Dendritic cell treated with granulocyte-macrophage colony-stimulating factor and Interleukin-4, amounts not matched to agents 40 ng/mL and 50 ng/mL, for 4 days (primary cell): ENCODE measurements at regions not wholly inside any gene's neighbourhood (a gene's known extent, or its start where the extent isn't known, plus 50 kb on each side); places are given as distances from the start of the nearest gene placed in this dataset.

Experiments
- H3K27ac Mint-ChIP-seq: one replicate; pipeline ENCODE4 v1.8.0; 2022; ENCODE audit warnings: mild to moderate bottlenecking, mixed read lengths
- H3K27me3 Mint-ChIP-seq: one replicate; pipeline ENCODE4 v1.8.0; 2022; ENCODE audit warnings: mild to moderate bottlenecking, mixed read lengths
- H3K36me3 Mint-ChIP-seq: one replicate; pipeline ENCODE4 v1.8.0; 2022; ENCODE audit warnings: low read depth, mixed read lengths
- H3K4me1 Mint-ChIP-seq: one replicate; pipeline ENCODE4 v1.8.0; 2022; ENCODE audit warnings: low read depth, mixed read lengths
- H3K4me3 Mint-ChIP-seq: one replicate; pipeline ENCODE4 v1.8.0; 2022; ENCODE audit warnings: mild to moderate bottlenecking, moderate library complexity, mixed read lengths
- H3K9me3 Mint-ChIP-seq: one replicate; pipeline ENCODE4 v1.8.0; 2022; ENCODE audit warnings: mixed read lengths
- intact Hi-C: fragments of 100-400 bp; cut with micrococcal nuclease; formaldehyde crosslinking; loops from one replicate; pipeline ENCODE4 v1.15.0; 2022

DNA sequence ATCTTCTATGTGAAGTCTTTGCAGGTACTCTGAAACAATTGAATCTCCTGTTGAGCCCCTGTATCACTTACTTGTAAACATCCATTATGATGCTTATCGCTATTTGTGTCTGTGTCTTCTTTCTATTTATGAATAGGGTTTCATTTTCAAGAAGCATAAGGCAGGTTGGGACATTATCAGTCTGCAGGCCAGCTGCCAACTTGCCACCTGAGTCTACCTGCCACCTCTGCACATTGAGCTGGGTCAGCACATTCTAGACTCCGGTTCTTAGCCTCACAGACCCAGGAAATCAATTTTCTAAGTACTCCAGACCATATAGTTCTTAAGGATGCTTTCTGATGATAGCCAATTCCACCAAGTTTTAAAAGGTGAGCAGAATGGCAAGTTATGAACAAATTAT is 105.7 kb upstream of the MCTP2 start:
- Mint-ChIP-seq H3K27ac (no peak overlapping the region), H3K9me3 (no peaks in the 10 kb centered on the region), H3K27me3 (peaks cover 3% of the 10 kb centered on the region), H3K4me1 (peaks cover 6% of the 10 kb centered on the region), H3K36me3 (no peaks in the 10 kb centered on the region), H3K4me3 (no peak overlapping the region)
- intact Hi-C loops, result no loop called here

DNA sequence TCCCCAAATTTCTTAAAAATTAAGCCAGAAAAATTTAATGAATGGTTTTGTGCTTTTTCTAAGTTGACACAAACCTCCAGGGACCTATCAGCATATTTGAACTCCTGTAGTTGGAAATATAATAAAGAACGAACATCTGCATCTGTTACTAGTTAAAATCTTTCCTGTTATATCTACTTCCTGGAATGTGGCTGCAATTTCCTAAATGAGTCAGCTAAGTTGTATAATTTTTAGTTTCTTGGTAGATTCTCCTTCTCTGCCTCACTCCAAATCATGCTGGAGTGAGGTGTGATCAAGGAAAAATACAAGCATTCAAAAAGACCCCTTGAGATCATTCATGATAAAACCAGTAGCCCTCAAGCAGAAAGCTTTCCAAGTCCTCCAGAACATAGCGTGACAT is 106.2 kb upstream of the MCTP2 start:
- H3K27ac Mint-ChIP-seq, result no peak overlapping the region

GRCh38 chr15:94122516-94122915 is 108.8 kb upstream of the MCTP2 start:
- Mint-ChIP-seq H3K4me1 (peaks cover 6% of the 10 kb centered on the region), H3K9me3 (no peaks in the 10 kb centered on the region), H3K27me3 (no peaks in the 10 kb centered on the region), H3K27ac (no peak overlapping the region), H3K36me3 (no peaks in the 10 kb centered on the region), H3K4me3 (no peak overlapping the region)
- intact Hi-C loops, result loop anchor here (5.0 kb wide), 1 partner anchor 125 kb away; no protein-coding TSS in a partner anchor

More for the DNA sequence above, 106.2 kb upstream of the MCTP2 start:
- H3K4me1 Mint-ChIP-seq, result peaks cover 6% of the 10 kb centered on the region
- no peaks in the 10 kb centered on the region for H3K9me3 Mint-ChIP-seq
- H3K4me3 Mint-ChIP-seq, result no peak overlapping the region
- intact Hi-C loops, result no loop called here
- H3K36me3 Mint-ChIP-seq, result no peaks in the 10 kb centered on the region
- peaks cover 2% of the 10 kb centered on the region for H3K27me3 Mint-ChIP-seq

- Mint-ChIP-seq H3K27ac (no peak overlapping the region), H3K4me3 (no peak overlapping the region), H3K27me3 (no peaks in the 10 kb centered on the region), H3K36me3 (no peaks in the 10 kb centered on the region), H3K9me3 (no peaks in the 10 kb centered on the region), H3K4me1 (peaks cover 6% of the 10 kb centered on the region)
- intact Hi-C loops, result loop anchor here (1.0 to 5.0 kb wide), 3 partner anchors 123 to 1089 kb away; no protein-coding TSS in a partner anchor
Measured at GRCh38 chr15:94119923-94120775, 111.2 kb upstream of the MCTP2 start.

DNA sequence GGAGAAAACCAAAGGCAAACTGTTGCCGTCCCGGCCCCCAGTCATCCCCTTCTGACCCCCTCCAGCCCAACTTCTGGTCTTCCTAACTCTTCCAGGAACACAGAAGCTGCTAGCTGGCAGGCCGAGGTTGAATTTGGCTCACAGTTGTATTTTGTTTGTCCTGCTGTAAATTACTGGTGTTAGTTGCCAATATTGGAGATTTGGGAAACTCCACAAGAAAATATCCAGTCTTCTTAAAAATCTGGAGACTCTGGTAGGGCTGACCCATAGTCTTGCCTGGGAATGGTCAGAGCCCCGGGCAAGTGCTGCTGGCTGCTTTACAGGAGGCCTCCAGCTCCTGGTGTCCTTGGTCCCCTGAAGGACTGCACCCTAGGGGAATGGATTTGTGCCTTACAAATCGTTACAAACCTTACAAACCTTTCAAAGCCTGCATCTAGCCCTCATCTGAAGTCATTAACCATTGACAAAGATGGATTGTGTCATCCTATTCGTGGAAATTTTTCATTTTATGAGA is 112.0 kb upstream of the MCTP2 start:
- no peaks in the 10 kb centered on the region for H3K9me3 Mint-ChIP-seq
- intact Hi-C loops, result no loop called here
- H3K27me3 Mint-ChIP-seq, result no peaks in the 10 kb centered on the region
- peaks cover 6% of the 10 kb centered on the region for H3K4me1 Mint-ChIP-seq
- H3K4me3 Mint-ChIP-seq, result no peak overlapping the region
- no peak overlapping the region for H3K27ac Mint-ChIP-seq
- no peaks in the 10 kb centered on the region for H3K36me3 Mint-ChIP-seq

- Mint-ChIP-seq H3K27me3 (peaks cover 6% of the 10 kb centered on the region), H3K27ac (no peak overlapping the region), H3K4me3 (no peak overlapping the region), H3K9me3 (no peaks in the 10 kb centered on the region), H3K36me3 (no peaks in the 10 kb centered on the region), H3K4me1 (no peaks in the 10 kb centered on the region)
- intact Hi-C loops, result no loop called here
Measured at GRCh38 chr15:94110476-94111130, 120.8 kb upstream of the MCTP2 start.

GRCh38 chr15:94107652-94108051 is 123.7 kb upstream of the MCTP2 start:
- Mint-ChIP-seq H3K4me1 (no peaks in the 10 kb centered on the region), H3K27ac (no peak overlapping the region), H3K9me3 (peaks cover 8% of the 10 kb centered on the region), H3K4me3 (no peak overlapping the region), H3K27me3 (peaks cover 7% of the 10 kb centered on the region), H3K36me3 (no peaks in the 10 kb centered on the region)
- intact Hi-C loops, result no loop called here

GRCh38 chr15:94105760-94106159 is 125.6 kb upstream of the MCTP2 start:
- Mint-ChIP-seq H3K36me3 (no peaks in the 10 kb centered on the region), H3K27me3 (peaks cover 7% of the 10 kb centered on the region), H3K9me3 (peaks cover 8% of the 10 kb centered on the region)

GRCh38 chr15:94100863-94101262 is 130.5 kb upstream of the MCTP2 start:
- no peak overlapping the region for H3K27ac Mint-ChIP-seq
- intact Hi-C loops, result no loop called here
- H3K36me3 Mint-ChIP-seq, result no peaks in the 10 kb centered on the region
- peaks cover 8% of the 10 kb centered on the region for H3K9me3 Mint-ChIP-seq
- no peak overlapping the region for H3K4me3 Mint-ChIP-seq
- no peaks in the 10 kb centered on the region for H3K4me1 Mint-ChIP-seq
- peaks cover 5% of the 10 kb centered on the region for H3K27me3 Mint-ChIP-seq

More at GRCh38 chr15:94105760-94106159, 125.6 kb upstream of the MCTP2 start:
- Mint-ChIP-seq H3K4me1 (no peaks in the 10 kb centered on the region), H3K27ac (no peak overlapping the region), H3K4me3 (no peak overlapping the region)
- intact Hi-C loops, result no loop called here

- Mint-ChIP-seq H3K4me1 (no peaks in the 10 kb centered on the region), H3K9me3 (peaks cover 6% of the 10 kb centered on the region), H3K27ac (no peak overlapping the region), H3K4me3 (no peak overlapping the region), H3K27me3 (peaks cover 3% of the 10 kb centered on the region), H3K36me3 (no peaks in the 10 kb centered on the region)
- intact Hi-C loops, result no loop called here
Measured at GRCh38 chr15:94099574-94099960, 131.8 kb upstream of the MCTP2 start.

DNA sequence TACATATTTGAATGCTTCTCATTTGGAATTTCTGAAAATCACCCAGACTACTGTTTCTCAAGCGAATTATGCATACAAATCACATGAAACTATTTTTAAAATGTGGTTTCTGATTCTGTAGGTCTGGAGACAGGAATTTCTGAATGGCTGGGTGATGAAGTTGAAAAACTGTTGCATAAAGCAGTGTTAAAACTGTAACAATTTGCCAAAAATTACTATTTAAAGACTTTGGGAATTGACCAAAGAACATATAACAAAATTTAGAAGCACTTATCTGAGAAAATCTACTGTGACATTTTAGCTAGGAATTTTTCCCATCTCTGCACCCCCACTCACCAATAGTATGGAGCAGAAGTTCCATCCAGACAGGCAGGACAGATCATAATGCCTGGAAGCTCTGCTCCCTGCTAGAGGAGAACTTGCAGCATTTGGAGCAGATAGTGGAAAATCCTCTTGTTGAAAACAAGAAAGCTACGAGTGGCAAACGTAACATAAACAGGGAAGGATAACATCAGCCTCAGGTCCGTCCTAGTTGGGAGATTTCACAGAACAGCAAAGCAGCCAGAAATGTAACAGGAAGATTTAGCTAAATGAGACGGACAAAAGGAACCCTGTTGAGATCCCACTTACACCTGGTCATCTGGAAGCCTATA is 132.3 kb upstream of the MCTP2 start:
- no peaks in the 10 kb centered on the region for H3K36me3 Mint-ChIP-seq
- intact Hi-C loops, result no loop called here
- H3K4me1 Mint-ChIP-seq, result no peaks in the 10 kb centered on the region
- peaks cover 3% of the 10 kb centered on the region for H3K27me3 Mint-ChIP-seq
- no peak overlapping the region for H3K4me3 Mint-ChIP-seq
- no peak overlapping the region for H3K27ac Mint-ChIP-seq
- H3K9me3 Mint-ChIP-seq, result peaks cover under 1% of the 10 kb centered on the region

GRCh38 chr15:94097552-94097951 is 133.8 kb upstream of the MCTP2 start:
- Mint-ChIP-seq H3K9me3 (no peaks in the 10 kb centered on the region), H3K27ac (no peak overlapping the region), H3K27me3 (no peaks in the 10 kb centered on the region), H3K4me1 (no peaks in the 10 kb centered on the region), H3K36me3 (no peaks in the 10 kb centered on the region), H3K4me3 (no peak overlapping the region)
- intact Hi-C loops, result no loop called here

GRCh38 chr15:94094310-94094709 is 137.1 kb upstream of the MCTP2 start:
- H3K27me3 Mint-ChIP-seq, result no peaks in the 10 kb centered on the region
- no peaks in the 10 kb centered on the region for H3K9me3 Mint-ChIP-seq
- no peaks in the 10 kb centered on the region for H3K36me3 Mint-ChIP-seq
- no peak overlapping the region for H3K27ac Mint-ChIP-seq
- intact Hi-C loops, result no loop called here
- H3K4me3 Mint-ChIP-seq, result no peak overlapping the region
- no peaks in the 10 kb centered on the region for H3K4me1 Mint-ChIP-seq

DNA sequence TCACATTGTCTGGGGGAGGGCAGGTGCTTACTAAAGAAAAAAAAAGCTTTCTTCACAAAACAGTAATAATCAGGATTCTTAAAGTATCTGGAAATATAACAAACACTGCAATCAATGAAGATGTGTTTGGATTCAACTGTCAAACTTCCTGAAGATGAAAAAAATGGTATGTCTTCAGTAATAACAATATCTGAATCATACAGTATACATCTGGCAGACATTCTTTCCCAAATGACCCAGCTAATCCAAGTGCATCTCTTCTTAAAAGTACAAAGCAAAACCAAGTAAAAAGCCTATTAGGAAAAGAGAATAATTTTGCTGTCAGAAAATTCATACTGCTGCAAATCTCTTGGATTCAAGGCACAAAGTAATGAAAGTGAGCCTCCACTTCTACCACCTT is 145.0 kb upstream of the MCTP2 start:
- Mint-ChIP-seq H3K4me3 (no peak overlapping the region), H3K36me3 (no peaks in the 10 kb centered on the region), H3K4me1 (peaks cover 6% of the 10 kb centered on the region), H3K27me3 (peaks cover 5% of the 10 kb centered on the region), H3K9me3 (no peaks in the 10 kb centered on the region), H3K27ac (no peak overlapping the region)
- intact Hi-C loops, result no loop called here
